ENCODE measurements at regions not wholly inside any gene's neighbourhood (a gene's known extent, or its start where the extent isn't known, plus 50 kb on each side); places are given as distances from the start of the nearest gene placed in this dataset.
"Not testable (repeated sequence)": the region's sequence is repeated elsewhere in the genome, so short reads cannot be mapped to it uniquely, and the experiment has no call there.

DNA sequence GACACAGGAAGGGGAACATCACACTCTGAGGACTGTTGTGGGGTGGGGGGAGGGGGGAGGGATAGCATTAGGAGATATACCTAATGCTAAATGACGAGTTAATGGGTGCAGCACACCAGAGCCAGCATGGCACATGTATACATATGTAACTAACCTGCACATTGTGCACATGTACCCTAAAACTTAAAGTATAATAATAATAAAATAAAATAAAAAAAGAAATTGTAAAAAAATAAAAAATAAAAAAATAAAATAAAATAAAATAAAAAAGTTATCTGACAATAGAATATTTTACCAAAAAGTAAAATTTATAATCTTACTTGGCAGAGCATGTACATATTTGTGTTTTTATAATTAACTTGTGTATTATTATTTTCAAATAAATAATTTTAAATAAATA is 848.0 kb upstream of the ADGRB3 start:
- H3K27ac Mint-ChIP-seq; DNase-seq; H3K4me1 Mint-ChIP-seq (ENCODE audit: low read depth); CTCF ChIA-PET; ATAC-seq; H3K36me3 Mint-ChIP-seq (ENCODE audit: low read depth); H3K4me3 Mint-ChIP-seq; H3K27me3 Mint-ChIP-seq (ENCODE audit: low read depth); POLR2A ChIA-PET; H3K9me3 Mint-ChIP-seq (ENCODE audit: insufficient read depth): not testable (repeated sequence)

DNA sequence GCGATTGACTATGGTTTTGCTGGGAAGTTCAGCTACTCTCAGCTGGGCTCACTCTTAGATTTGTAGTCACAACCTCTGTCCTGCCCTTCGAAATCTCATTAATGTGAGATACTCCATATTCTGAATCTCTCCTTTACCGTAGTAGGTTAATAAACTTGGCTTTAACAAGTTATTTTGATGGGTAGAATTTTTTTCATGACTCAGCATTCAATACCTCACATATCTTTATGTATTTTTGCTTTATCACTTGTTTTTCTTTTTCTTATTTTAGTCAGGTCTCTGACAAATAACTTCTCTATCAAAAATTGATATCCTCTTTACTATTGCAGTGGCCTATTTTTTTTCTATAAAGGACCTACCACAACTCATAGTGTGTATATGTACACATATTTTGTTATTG is 855.2 kb upstream of the ADGRB3 start:
- no peak overlapping the region for H3K27ac Mint-ChIP-seq
- peaks cover 8% of the 10 kb centered on the region for H3K9me3 Mint-ChIP-seq (ENCODE audit: insufficient read depth)
- H3K4me3 Mint-ChIP-seq: no peak overlapping the region
- H3K4me1 Mint-ChIP-seq (ENCODE audit: low read depth): no peaks in the 10 kb centered on the region
- CTCF ChIA-PET: no interaction called here
- ATAC-seq (no peak), DNase-seq (no peak)
- no peaks in the 10 kb centered on the region for H3K36me3 Mint-ChIP-seq (ENCODE audit: low read depth)
- no peaks in the 10 kb centered on the region for H3K27me3 Mint-ChIP-seq (ENCODE audit: low read depth)
- POLR2A ChIA-PET: no interaction called here

DNA sequence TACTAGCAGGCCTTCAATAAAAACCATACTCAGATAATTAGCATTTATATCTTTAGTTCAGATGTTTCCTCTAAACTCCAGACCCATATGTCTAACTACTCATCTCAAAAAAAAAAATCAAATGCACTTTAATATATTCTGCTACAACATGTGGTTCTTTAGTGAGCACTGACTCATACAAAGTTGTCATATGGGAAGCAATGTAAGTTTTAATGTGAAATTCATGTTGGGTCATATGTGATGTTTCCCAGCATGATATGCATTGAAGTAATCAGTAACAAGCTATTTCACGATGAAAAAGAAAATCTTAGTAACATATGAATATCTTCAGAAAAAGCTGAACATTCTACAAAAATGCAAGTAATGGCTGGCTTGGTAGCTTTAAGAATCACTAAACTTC is 859.7 kb upstream of the ADGRB3 start:
- Mint-ChIP-seq H3K9me3 (ENCODE audit: insufficient read depth) (peaks cover 10% of the 10 kb centered on the region), H3K27ac (no peak overlapping the region), H3K4me1 (ENCODE audit: low read depth) (no peaks in the 10 kb centered on the region), H3K4me3 (no peak overlapping the region), H3K36me3 (ENCODE audit: low read depth) (no peaks in the 10 kb centered on the region), H3K27me3 (ENCODE audit: low read depth) (no peaks in the 10 kb centered on the region)
- ChIA-PET POLR2A (no interaction called here), CTCF (no interaction called here)
- no peak for DNase-seq
- ATAC-seq: no peak

DNA sequence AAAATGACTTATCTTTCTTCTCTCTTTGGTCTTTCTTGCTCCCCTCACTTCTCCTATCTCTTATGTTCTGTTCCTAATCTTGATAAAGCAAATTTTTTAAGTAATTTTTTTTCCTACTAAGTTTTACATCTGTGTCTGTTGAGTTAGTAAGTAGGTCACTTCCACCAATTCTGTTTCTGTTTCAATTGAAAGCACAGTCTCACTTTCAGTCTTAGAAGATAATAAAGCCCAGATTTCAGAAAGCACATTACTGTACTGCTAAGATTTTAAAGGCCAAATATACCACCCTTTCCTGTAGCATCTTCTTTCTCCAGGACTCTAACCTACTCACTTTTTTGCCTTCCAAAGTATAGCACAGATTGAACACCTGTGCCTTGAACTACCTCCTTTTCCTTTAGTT is 866.1 kb upstream of the ADGRB3 start:
- no peak overlapping the region for H3K4me3 Mint-ChIP-seq
- POLR2A ChIA-PET: no interaction called here
- CTCF ChIA-PET: no interaction called here
- DNase-seq (no peak), ATAC-seq (no peak)
- H3K27ac Mint-ChIP-seq: no peak overlapping the region
- H3K4me1 Mint-ChIP-seq (ENCODE audit: low read depth): no peaks in the 10 kb centered on the region
- no peaks in the 10 kb centered on the region for H3K36me3 Mint-ChIP-seq (ENCODE audit: low read depth)
- no peaks in the 10 kb centered on the region for H3K27me3 Mint-ChIP-seq (ENCODE audit: low read depth)
- H3K9me3 Mint-ChIP-seq (ENCODE audit: insufficient read depth): peaks cover 18% of the 10 kb centered on the region

- ATAC-seq; H3K27ac Mint-ChIP-seq; H3K36me3 Mint-ChIP-seq (ENCODE audit: low read depth); H3K4me1 Mint-ChIP-seq (ENCODE audit: low read depth); H3K27me3 Mint-ChIP-seq (ENCODE audit: low read depth); H3K4me3 Mint-ChIP-seq; POLR2A ChIA-PET; DNase-seq; CTCF ChIA-PET: not testable (repeated sequence)
- peaks cover 18% of the 10 kb centered on the region for H3K9me3 Mint-ChIP-seq (ENCODE audit: insufficient read depth)
Observed at GRCh38 chr6:67767046-67767822, 867.8 kb upstream of the ADGRB3 start.

DNA sequence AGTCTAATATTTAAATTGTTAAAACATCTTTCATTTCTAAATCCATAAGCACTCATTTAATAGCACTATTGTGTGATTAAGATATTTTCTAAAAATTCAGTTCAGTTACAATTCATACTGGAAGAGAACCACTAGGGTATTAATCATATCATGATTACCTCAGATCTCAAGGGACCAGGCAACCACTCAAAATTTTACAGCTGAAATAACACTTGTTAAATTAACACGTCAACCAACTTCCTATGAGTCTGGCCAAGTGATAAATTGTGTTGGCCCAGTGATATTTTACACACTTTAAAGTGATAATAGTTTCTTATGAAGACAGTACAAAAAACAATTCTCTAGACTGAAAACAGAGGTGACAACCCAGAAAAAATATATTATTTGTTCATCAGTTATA is 869.0 kb upstream of the ADGRB3 start:
- ATAC-seq: no peak
- Mint-ChIP-seq H3K36me3 (ENCODE audit: low read depth) (no peaks in the 10 kb centered on the region), H3K27ac (no peak overlapping the region), H3K4me3 (no peak overlapping the region), H3K4me1 (ENCODE audit: low read depth) (no peaks in the 10 kb centered on the region), H3K9me3 (ENCODE audit: insufficient read depth) (peaks cover 12% of the 10 kb centered on the region), H3K27me3 (ENCODE audit: low read depth) (no peaks in the 10 kb centered on the region)
- no peak for DNase-seq
- POLR2A ChIA-PET: no interaction called here
- CTCF ChIA-PET: no interaction called here

GRCh38 chr6:67759001-67759400 is 876.1 kb upstream of the ADGRB3 start:
- no peak for ATAC-seq
- DNase-seq: no peak
- Mint-ChIP-seq H3K27ac (no peak overlapping the region), H3K4me1 (ENCODE audit: low read depth) (no peaks in the 10 kb centered on the region), H3K27me3 (ENCODE audit: low read depth) (no peaks in the 10 kb centered on the region), H3K36me3 (ENCODE audit: low read depth) (no peaks in the 10 kb centered on the region), H3K9me3 (ENCODE audit: insufficient read depth) (peaks cover 3% of the 10 kb centered on the region), H3K4me3 (no peak overlapping the region)
- ChIA-PET CTCF (no interaction called here), POLR2A (no interaction called here)

DNA sequence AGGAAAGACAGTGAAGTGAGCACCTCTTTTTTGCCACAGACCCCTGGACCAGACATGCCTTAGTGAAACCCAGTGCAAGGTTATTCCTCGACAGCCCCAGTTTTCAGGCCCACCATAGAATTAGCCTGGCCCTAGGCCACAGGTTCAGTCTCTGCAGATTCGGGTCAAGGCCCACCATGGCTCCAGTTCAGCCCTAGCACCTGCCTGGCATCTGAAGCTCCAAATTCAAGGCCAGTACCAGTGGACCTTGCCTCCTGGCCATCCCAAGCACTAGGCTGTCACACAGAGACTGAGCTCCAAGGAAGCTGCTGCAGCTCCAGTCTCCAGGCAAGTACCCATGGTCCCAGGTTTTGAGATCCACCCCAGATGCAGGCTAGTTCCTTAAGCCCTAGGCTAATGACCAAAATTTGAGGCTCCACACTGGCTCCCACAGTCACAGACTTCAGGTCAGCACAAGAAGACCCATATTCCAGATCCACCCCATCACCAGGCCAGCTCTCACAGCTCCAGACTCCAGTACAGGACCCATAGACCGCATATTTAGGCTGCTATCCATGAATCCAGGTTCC is 877.5 kb upstream of the ADGRB3 start:
- H3K27ac Mint-ChIP-seq: no peak overlapping the region
- H3K36me3 Mint-ChIP-seq (ENCODE audit: low read depth): no peaks in the 10 kb centered on the region
- H3K27me3 Mint-ChIP-seq (ENCODE audit: low read depth): no peaks in the 10 kb centered on the region
- CTCF ChIA-PET: no interaction called here
- DNase-seq: no peak
- H3K9me3 Mint-ChIP-seq (ENCODE audit: insufficient read depth): peaks cover 3% of the 10 kb centered on the region
- no peaks in the 10 kb centered on the region for H3K4me1 Mint-ChIP-seq (ENCODE audit: low read depth)
- no peak overlapping the region for H3K4me3 Mint-ChIP-seq
- POLR2A ChIA-PET: no interaction called here
- no peak for ATAC-seq

DNA sequence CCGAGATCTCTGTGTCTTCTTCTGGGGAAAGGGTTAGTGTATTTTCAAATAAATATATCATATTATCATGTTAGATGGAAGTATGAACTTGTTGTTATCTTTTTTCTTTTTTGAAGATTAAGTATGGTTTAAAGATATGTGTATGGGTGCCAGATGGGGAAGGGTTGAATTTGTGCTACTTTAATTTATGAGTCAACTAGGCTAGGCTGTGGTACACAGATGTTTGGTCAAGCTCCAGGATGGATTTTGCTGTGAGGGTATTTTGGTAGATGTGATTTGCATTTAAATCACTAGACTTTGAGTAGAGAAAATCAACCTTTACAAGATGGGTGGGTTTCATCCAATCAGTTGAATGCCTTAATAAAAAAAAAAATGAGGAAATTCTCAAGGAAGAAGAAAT is 886.6 kb upstream of the ADGRB3 start:
- Mint-ChIP-seq H3K9me3 (ENCODE audit: insufficient read depth) (peaks cover 6% of the 10 kb centered on the region), H3K4me3 (no peak overlapping the region), H3K27me3 (ENCODE audit: low read depth) (no peaks in the 10 kb centered on the region), H3K36me3 (ENCODE audit: low read depth) (no peaks in the 10 kb centered on the region), H3K27ac (no peak overlapping the region), H3K4me1 (ENCODE audit: low read depth) (no peaks in the 10 kb centered on the region)
- ATAC-seq (no peak), DNase-seq (no peak)
- ChIA-PET POLR2A (no interaction called here), CTCF (no interaction called here)

- DNase-seq (no peak), ATAC-seq (no peak)
- H3K27ac Mint-ChIP-seq: no peak overlapping the region
- peaks cover 10% of the 10 kb centered on the region for H3K9me3 Mint-ChIP-seq (ENCODE audit: insufficient read depth)
- H3K27me3 Mint-ChIP-seq (ENCODE audit: low read depth): no peaks in the 10 kb centered on the region
- H3K4me1 Mint-ChIP-seq (ENCODE audit: low read depth): no peaks in the 10 kb centered on the region
- POLR2A ChIA-PET: no interaction called here
- CTCF ChIA-PET: no interaction called here
- no peak overlapping the region for H3K4me3 Mint-ChIP-seq
- H3K36me3 Mint-ChIP-seq (ENCODE audit: low read depth): no peaks in the 10 kb centered on the region
Observed at GRCh38 chr6:67736816-67737215, 898.3 kb upstream of the ADGRB3 start.

GRCh38 chr6:67736161-67736560 is 898.9 kb upstream of the ADGRB3 start:
- ATAC-seq (no peak), DNase-seq (no peak)
- Mint-ChIP-seq H3K9me3 (ENCODE audit: insufficient read depth) (peaks cover 10% of the 10 kb centered on the region), H3K4me3 (no peak overlapping the region), H3K4me1 (ENCODE audit: low read depth) (no peaks in the 10 kb centered on the region), H3K36me3 (ENCODE audit: low read depth) (no peaks in the 10 kb centered on the region), H3K27me3 (ENCODE audit: low read depth) (no peaks in the 10 kb centered on the region), H3K27ac (no peak overlapping the region)
- ChIA-PET POLR2A (no interaction called here), CTCF (no interaction called here)

- H3K4me1 Mint-ChIP-seq (ENCODE audit: low read depth): no peaks in the 10 kb centered on the region
- no peak for ATAC-seq
- no peak overlapping the region for H3K27ac Mint-ChIP-seq
- H3K9me3 Mint-ChIP-seq (ENCODE audit: insufficient read depth): peaks cover 10% of the 10 kb centered on the region
- DNase-seq: no peak
- CTCF ChIA-PET: no interaction called here
- no peak overlapping the region for H3K4me3 Mint-ChIP-seq
- no peaks in the 10 kb centered on the region for H3K27me3 Mint-ChIP-seq (ENCODE audit: low read depth)
- POLR2A ChIA-PET: no interaction called here
- no peaks in the 10 kb centered on the region for H3K36me3 Mint-ChIP-seq (ENCODE audit: low read depth)
Observed at GRCh38 chr6:67735623-67736022, 899.5 kb upstream of the ADGRB3 start.

GRCh38 chr6:67722861-67723261 is 912.2 kb upstream of the ADGRB3 start:
- ChIA-PET POLR2A (no interaction called here), CTCF (no interaction called here)
- no peaks in the 10 kb centered on the region for H3K36me3 Mint-ChIP-seq (ENCODE audit: low read depth)
- no peaks in the 10 kb centered on the region for H3K27me3 Mint-ChIP-seq (ENCODE audit: low read depth)
- no peak for DNase-seq
- peaks cover 19% of the 10 kb centered on the region for H3K9me3 Mint-ChIP-seq (ENCODE audit: insufficient read depth)
- no peak overlapping the region for H3K27ac Mint-ChIP-seq
- ATAC-seq: no peak
- no peak overlapping the region for H3K4me3 Mint-ChIP-seq
- no peaks in the 10 kb centered on the region for H3K4me1 Mint-ChIP-seq (ENCODE audit: low read depth)
